ENCODE measurements at regions not wholly inside any gene's neighbourhood (a gene's known extent, or its start where the extent isn't known, plus 50 kb on each side); places are given as distances from the start of the nearest gene placed in this dataset.

GRCh38 chr1:147472489-147472888 lies 68.8 kb upstream of the BCL9 start:
- TF ChIP-seq YY1 (IDR thresholded peaks at IDR 0.05; ENCODE audit: extremely low read depth, insufficient replicate concordance, low read depth, low read length) (no peak), ZNF274 (IDR thresholded peaks at IDR 0.05; ENCODE audit: low read depth, low read length) (no peak), REST (IDR thresholded peaks at IDR 0.05; ENCODE audit: low read depth) (no peak), CTCF (IDR thresholded peaks at IDR 0.05 in 2 of 3, conservative IDR thresholded peaks at IDR 0.05 in 1 of 3; ENCODE audit: borderline replicate concordance in 1 of 3, insufficient read depth in 1 of 3, low read depth in 2 of 3, low read length in 2 of 3) (no peak)
